ENCODE measurements at regions not wholly inside any gene's neighbourhood (a gene's known extent, or its start where the extent isn't known, plus 50 kb on each side); places are given as distances from the start of the nearest gene placed in this dataset.

DNA sequence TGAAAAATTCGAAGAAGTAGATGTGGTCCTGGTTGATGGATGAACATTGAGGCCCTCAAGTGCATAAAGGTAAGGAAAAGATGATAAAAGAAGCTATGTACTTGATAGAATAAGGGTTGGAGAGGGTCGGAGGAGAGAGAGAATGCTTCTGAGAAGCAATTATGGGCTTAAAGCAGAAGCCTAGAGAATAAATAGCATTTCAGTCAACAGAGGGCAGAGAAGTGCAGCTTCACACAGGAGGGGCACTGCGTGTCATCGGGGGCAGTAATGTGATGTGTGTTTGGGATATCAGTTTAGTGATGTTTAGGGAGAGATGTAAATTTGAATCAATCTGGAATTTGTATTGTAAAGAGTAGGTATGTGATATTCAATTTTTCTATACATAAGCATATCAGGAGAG lies 334.5 kb downstream of the PIK3C3 start:
- intact Hi-C loops (cut with micrococcal nuclease): no loop called here
- POLR2A ChIA-PET (ENCODE audit: unreplicated experiment): no interaction called here
- no peak overlapping the region for H3K4me2 ChIP-seq (ENCODE audit: low read length)
- no peaks in the 10 kb centered on the region for H3K79me2 ChIP-seq (ENCODE audit: low read length)
- no peaks in the 10 kb centered on the region for H3K9me2 ChIP-seq (replicated peaks; ENCODE audit: low read length)
- H2AFZ ChIP-seq (ENCODE audit: low read length): no peak overlapping the region
- no peak for TF ChIP-seq CTCF (conservative IDR thresholded peaks at IDR 0.05; ENCODE audit: low read depth, low read length)
- no peak for TF ChIP-seq EZH2phosphoT487 (IDR thresholded peaks at IDR 0.05; ENCODE audit: borderline replicate concordance, low read length)
- no peak for TF ChIP-seq EZH2 (IDR thresholded peaks at IDR 0.05; ENCODE audit: low read length, unreplicated experiment)
- H3K27ac ChIP-seq (ENCODE audit: low read length): no peak overlapping the region
- no peaks in the 10 kb centered on the region for H3K4me1 ChIP-seq (ENCODE audit: insufficient read depth, low read length)
- no peak overlapping the region for H3K9ac ChIP-seq (ENCODE audit: low read length)
- no peaks in the 10 kb centered on the region for H3F3A ChIP-seq (ENCODE audit: low read length, unreplicated experiment)
- BruUV-seq (replicated peaks): no TSS peak
- H3K36me3 ChIP-seq (ENCODE audit: low read depth, low read length): no peaks in the 10 kb centered on the region
- H3K4me3 ChIP-seq (ENCODE audit: low read length): no peak overlapping the region
- H3K9me3 ChIP-seq (ENCODE audit: low read length): no peaks in the 10 kb centered on the region
- H3K27me3 ChIP-seq (ENCODE audit: low read length): no peaks in the 10 kb centered on the region
- CTCF ChIA-PET: no interaction called here
- no peaks in the 10 kb centered on the region for H4K20me1 ChIP-seq (ENCODE audit: low read length)
- ATAC-seq: no peak
- no peak for DNase-seq

GRCh38 chr18:42290318-42291307 lies 335.6 kb downstream of the PIK3C3 start:
- H2AFZ ChIP-seq (ENCODE audit: low read length): no peak overlapping the region
- CTCF ChIA-PET: no interaction called here
- POLR2A ChIA-PET (ENCODE audit: unreplicated experiment): no interaction called here
- ATAC-seq (no peak), DNase-seq (no peak)
- no peaks in the 10 kb centered on the region for H3K27me3 ChIP-seq (ENCODE audit: low read length)
- H3K79me2 ChIP-seq (ENCODE audit: low read length): no peaks in the 10 kb centered on the region
- no peak overlapping the region for H3K4me2 ChIP-seq (ENCODE audit: low read length)
- H3K9ac ChIP-seq (ENCODE audit: low read length): no peak overlapping the region
- H4K20me1 ChIP-seq (ENCODE audit: low read length): no peaks in the 10 kb centered on the region
- H3K4me3 ChIP-seq (ENCODE audit: low read length): no peak overlapping the region
- no peaks in the 10 kb centered on the region for H3K4me1 ChIP-seq (ENCODE audit: insufficient read depth, low read length)
- H3K27ac ChIP-seq (ENCODE audit: low read length): no peak overlapping the region
- BruUV-seq (replicated peaks): no TSS peak
- intact Hi-C loops (cut with micrococcal nuclease): loop anchor here (10.0 kb wide), 1 partner anchor 984 kb away; the partner anchor contains the start of gene SYT4
- H3K9me3 ChIP-seq (ENCODE audit: low read length): no peaks in the 10 kb centered on the region
- no peaks in the 10 kb centered on the region for H3K36me3 ChIP-seq (ENCODE audit: low read depth, low read length)
- no peak for TF ChIP-seq EZH2 (IDR thresholded peaks at IDR 0.05; ENCODE audit: low read length, unreplicated experiment)
- TF ChIP-seq EZH2phosphoT487 (IDR thresholded peaks at IDR 0.05; ENCODE audit: borderline replicate concordance, low read length): no peak
- H3F3A ChIP-seq (ENCODE audit: low read length, unreplicated experiment): no peaks in the 10 kb centered on the region
- no peaks in the 10 kb centered on the region for H3K9me2 ChIP-seq (replicated peaks; ENCODE audit: low read length)

GRCh38 chr18:42292654-42293053 lies 337.6 kb downstream of the PIK3C3 start:
- POLR2A ChIA-PET (ENCODE audit: unreplicated experiment): no interaction called here

More at GRCh38 chr18:42292654-42293053, 337.6 kb downstream of the PIK3C3 start:
- intact Hi-C loops (cut with micrococcal nuclease): loop anchor here (10.0 kb wide), 1 partner anchor 982 kb away; the partner anchor contains the start of gene SYT4
- TF ChIP-seq EZH2phosphoT487 (IDR thresholded peaks at IDR 0.05; ENCODE audit: borderline replicate concordance, low read length) (no peak), EZH2 (IDR thresholded peaks at IDR 0.05; ENCODE audit: low read length, unreplicated experiment) (no peak), CTCF (conservative IDR thresholded peaks at IDR 0.05; ENCODE audit: low read depth, low read length) (no peak)
- Histone ChIP-seq H3K27ac (ENCODE audit: low read length) (no peak overlapping the region), H3K36me3 (ENCODE audit: low read depth, low read length) (no peaks in the 10 kb centered on the region), H3K9ac (ENCODE audit: low read length) (no peak overlapping the region), H3K9me2 (replicated peaks; ENCODE audit: low read length) (no peaks in the 10 kb centered on the region), H3K4me2 (ENCODE audit: low read length) (no peak overlapping the region), H3K9me3 (ENCODE audit: low read length) (no peaks in the 10 kb centered on the region), H3K79me2 (ENCODE audit: low read length) (no peaks in the 10 kb centered on the region), H3K4me1 (ENCODE audit: insufficient read depth, low read length) (no peaks in the 10 kb centered on the region), H2AFZ (ENCODE audit: low read length) (no peak overlapping the region), H3K27me3 (ENCODE audit: low read length) (no peaks in the 10 kb centered on the region), H4K20me1 (ENCODE audit: low read length) (no peaks in the 10 kb centered on the region), H3F3A (ENCODE audit: low read length, unreplicated experiment) (no peaks in the 10 kb centered on the region), H3K4me3 (ENCODE audit: low read length) (no peak overlapping the region)
- BruUV-seq (replicated peaks): no TSS peak
- ATAC-seq (no peak), DNase-seq (no peak)
- CTCF ChIA-PET: no interaction called here
